ENCODE measurements at regions not wholly inside any gene's neighbourhood (a gene's known extent, or its start where the extent isn't known, plus 50 kb on each side); places are given as distances from the start of the nearest gene placed in this dataset.
"Not testable (repeated sequence)": the region's sequence is repeated elsewhere in the genome, so short reads cannot be mapped to it uniquely, and the experiment has no call there.

DNA sequence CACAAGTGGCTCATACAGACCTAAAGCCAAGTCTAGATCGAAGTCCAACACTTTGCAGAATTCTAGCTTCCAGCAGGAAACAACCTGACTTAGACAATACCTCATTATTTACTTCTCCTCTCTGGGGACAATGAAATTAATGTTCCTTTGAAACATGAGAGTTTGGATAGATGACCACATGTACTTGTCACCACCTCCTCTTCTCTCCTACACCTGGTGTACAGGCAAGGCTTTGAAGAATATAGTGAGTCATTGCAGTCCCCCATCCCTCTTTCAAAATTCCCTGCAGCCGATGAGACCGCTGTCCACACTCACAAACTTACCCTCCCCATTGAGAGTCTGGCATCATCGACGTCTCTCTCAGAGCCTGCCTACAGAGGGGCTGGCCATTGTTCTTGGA lies 189.0 kb upstream of the HES1 start:
- no peak overlapping the region for H3K4me3 Mint-ChIP-seq
- no peaks in the 10 kb centered on the region for H3K36me3 Mint-ChIP-seq (ENCODE audit: low read depth)
- H3K9me3 Mint-ChIP-seq: no peaks in the 10 kb centered on the region
- H3K27ac Mint-ChIP-seq: no peak overlapping the region
- peaks cover 32% of the 10 kb centered on the region for H3K27me3 Mint-ChIP-seq
- H3K4me1 Mint-ChIP-seq (ENCODE audit: low read depth): no peaks in the 10 kb centered on the region
- DNase-seq: no peak

DNA sequence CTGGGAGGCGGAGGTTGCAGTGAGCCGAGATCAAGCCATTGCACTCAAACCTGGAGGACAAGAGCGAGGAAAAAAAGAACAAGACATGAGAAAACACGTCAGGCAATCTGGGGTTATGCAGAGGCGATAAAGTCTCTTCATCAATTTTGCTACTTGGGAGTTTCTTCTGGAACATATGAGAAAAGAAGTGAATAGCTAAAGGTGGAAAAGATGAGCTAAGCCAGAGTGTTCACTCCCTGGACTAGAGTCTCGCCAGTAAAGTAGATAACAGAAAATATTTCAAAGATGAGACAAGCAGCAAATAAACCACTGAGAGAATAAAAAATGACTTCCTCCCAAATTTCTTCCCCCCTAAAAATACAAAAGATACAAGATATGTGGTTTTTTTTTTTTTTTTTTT lies 188.4 kb upstream of the HES1 start:
- Mint-ChIP-seq H3K4me3 (no peak overlapping the region), H3K27me3 (peaks cover 32% of the 10 kb centered on the region), H3K36me3 (ENCODE audit: low read depth) (no peaks in the 10 kb centered on the region), H3K4me1 (ENCODE audit: low read depth) (no peaks in the 10 kb centered on the region), H3K27ac (no peak overlapping the region), H3K9me3 (no peaks in the 10 kb centered on the region)
- DNase-seq: no peak

GRCh38 chr3:193948459-193948858 lies 187.5 kb upstream of the HES1 start:
- Mint-ChIP-seq H3K36me3 (ENCODE audit: low read depth) (no peaks in the 10 kb centered on the region), H3K4me3 (no peak overlapping the region), H3K27ac (no peak overlapping the region), H3K27me3 (peaks cover 32% of the 10 kb centered on the region), H3K9me3 (peaks cover 1% of the 10 kb centered on the region), H3K4me1 (ENCODE audit: low read depth) (no peaks in the 10 kb centered on the region)
- DNase-seq: no peak

- Mint-ChIP-seq H3K36me3 (ENCODE audit: low read depth) (no peaks in the 10 kb centered on the region), H3K9me3 (peaks cover 22% of the 10 kb centered on the region), H3K4me1 (ENCODE audit: low read depth) (no peaks in the 10 kb centered on the region), H3K27me3 (peaks cover 26% of the 10 kb centered on the region), H3K4me3 (no peak overlapping the region), H3K27ac (no peak overlapping the region)
- DNase-seq: no peak
Observed at GRCh38 chr3:193951859-193952258, 184.1 kb upstream of the HES1 start.

DNA sequence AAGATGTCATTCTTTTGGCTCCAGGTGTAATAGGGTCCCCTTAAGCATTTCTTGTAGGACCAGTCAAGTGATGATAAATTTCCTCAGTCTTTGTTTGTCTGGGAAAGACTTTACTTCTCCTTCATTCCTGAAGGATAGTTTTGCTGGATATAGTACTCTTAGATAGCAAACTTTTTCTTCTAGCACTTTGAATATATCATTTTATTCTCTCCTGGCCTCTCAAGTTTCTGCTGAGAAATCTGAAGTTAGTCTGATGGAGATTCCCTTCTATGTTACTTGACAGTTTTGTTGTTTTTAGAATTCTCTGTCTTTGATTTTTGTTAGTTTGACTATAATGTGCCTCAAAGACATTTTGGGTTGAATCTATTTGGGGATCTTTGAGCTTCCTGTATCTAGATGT lies 181.2 kb upstream of the HES1 start:
- peaks cover 31% of the 10 kb centered on the region for H3K27me3 Mint-ChIP-seq
- no peaks in the 10 kb centered on the region for H3K36me3 Mint-ChIP-seq (ENCODE audit: low read depth)
- H3K4me3 Mint-ChIP-seq: no peak overlapping the region
- no peaks in the 10 kb centered on the region for H3K4me1 Mint-ChIP-seq (ENCODE audit: low read depth)
- H3K9me3 Mint-ChIP-seq: peaks cover 22% of the 10 kb centered on the region
- DNase-seq: no peak
- H3K27ac Mint-ChIP-seq: no peak overlapping the region

- H3K9me3 Mint-ChIP-seq: peaks cover 22% of the 10 kb centered on the region
- H3K27ac Mint-ChIP-seq: no peak overlapping the region
- H3K4me1 Mint-ChIP-seq (ENCODE audit: low read depth): no peaks in the 10 kb centered on the region
- H3K36me3 Mint-ChIP-seq (ENCODE audit: low read depth): no peaks in the 10 kb centered on the region
- no peak overlapping the region for H3K4me3 Mint-ChIP-seq
- H3K27me3 Mint-ChIP-seq: peaks cover 38% of the 10 kb centered on the region
- no peak for DNase-seq
Observed at GRCh38 chr3:193955719-193956118, 180.2 kb upstream of the HES1 start.

GRCh38 chr3:193959861-193960260 lies 176.1 kb upstream of the HES1 start:
- Mint-ChIP-seq H3K4me1 (ENCODE audit: low read depth) (peaks cover 23% of the 10 kb centered on the region), H3K4me3 (no peak overlapping the region), H3K27me3 (peaks cover 73% of the 10 kb centered on the region), H3K36me3 (ENCODE audit: low read depth) (no peaks in the 10 kb centered on the region), H3K27ac (no peak overlapping the region), H3K9me3 (peaks cover 8% of the 10 kb centered on the region)
- no peak for DNase-seq

- Mint-ChIP-seq H3K36me3 (ENCODE audit: low read depth) (no peaks in the 10 kb centered on the region), H3K27ac (no peak overlapping the region)
Observed at GRCh38 chr3:193960487-193961274, 175.3 kb upstream of the HES1 start.

GRCh38 chr3:193962986-193963685 lies 172.8 kb upstream of the HES1 start:
- DNase-seq: no peak
- peaks cover 75% of the 10 kb centered on the region for H3K27me3 Mint-ChIP-seq
- H3K4me1 Mint-ChIP-seq (ENCODE audit: low read depth): peaks cover 26% of the 10 kb centered on the region
- H3K36me3 Mint-ChIP-seq (ENCODE audit: low read depth): no peaks in the 10 kb centered on the region
- no peaks in the 10 kb centered on the region for H3K9me3 Mint-ChIP-seq
- H3K27ac Mint-ChIP-seq: peak overlapping the region; percentile 89
- H3K4me3 Mint-ChIP-seq: peak overlapping the region; percentile 15

More at GRCh38 chr3:193960487-193961274, 175.3 kb upstream of the HES1 start:
- no peak for DNase-seq
- H3K27me3 Mint-ChIP-seq: peaks cover 77% of the 10 kb centered on the region
- H3K4me3 Mint-ChIP-seq: no peak overlapping the region
- peaks cover 6% of the 10 kb centered on the region for H3K9me3 Mint-ChIP-seq
- peaks cover 26% of the 10 kb centered on the region for H3K4me1 Mint-ChIP-seq (ENCODE audit: low read depth)

DNA sequence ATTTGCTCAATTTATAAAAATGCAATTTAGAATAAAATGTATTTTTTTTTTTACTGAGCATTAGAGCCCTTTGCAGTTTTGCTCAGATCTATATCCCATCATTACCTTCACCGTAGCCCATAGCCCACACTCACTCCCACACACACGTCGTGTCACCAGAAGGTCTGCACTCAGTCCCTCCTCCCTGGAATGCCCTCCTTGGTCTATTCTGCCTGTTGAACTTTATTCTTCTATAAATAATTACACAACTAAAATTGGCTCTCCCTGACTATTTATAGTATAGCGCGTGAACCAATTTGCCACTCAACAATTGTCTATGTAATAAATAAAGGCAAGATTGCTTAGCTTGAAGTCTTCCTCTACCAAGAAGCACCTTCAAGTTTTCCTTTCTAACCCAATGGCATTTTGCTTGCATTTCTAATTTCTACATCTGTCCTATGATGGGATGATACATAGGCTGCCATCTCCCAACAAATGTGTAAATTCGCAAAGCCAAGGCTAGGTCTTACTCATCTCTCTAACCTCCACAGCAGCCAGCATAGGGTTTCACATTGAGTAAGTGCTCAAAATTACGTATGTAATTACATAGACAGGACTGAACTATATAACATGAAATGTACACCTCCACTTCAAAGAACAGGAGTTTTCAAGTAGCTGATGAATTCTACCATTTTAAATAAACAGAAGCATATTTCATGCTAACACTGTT lies 172.0 kb upstream of the HES1 start:
- H3K4me3 Mint-ChIP-seq: no peak overlapping the region
- peak overlapping the region; percentile 89 for H3K27ac Mint-ChIP-seq
- no peaks in the 10 kb centered on the region for H3K9me3 Mint-ChIP-seq
- DNase-seq: no peak
- H3K4me1 Mint-ChIP-seq (ENCODE audit: low read depth): peaks cover 26% of the 10 kb centered on the region
- H3K27me3 Mint-ChIP-seq: peaks cover 75% of the 10 kb centered on the region
- no peaks in the 10 kb centered on the region for H3K36me3 Mint-ChIP-seq (ENCODE audit: low read depth)

GRCh38 chr3:193964517-193964880 lies 171.4 kb upstream of the HES1 start:
- H3K27me3 Mint-ChIP-seq: peaks cover 72% of the 10 kb centered on the region
- peaks cover 26% of the 10 kb centered on the region for H3K4me1 Mint-ChIP-seq (ENCODE audit: low read depth)
- H3K9me3 Mint-ChIP-seq: no peaks in the 10 kb centered on the region
- H3K36me3 Mint-ChIP-seq (ENCODE audit: low read depth): no peaks in the 10 kb centered on the region
- no peak for DNase-seq
- H3K4me3 Mint-ChIP-seq: no peak overlapping the region
- peak overlapping the region; percentile 64 for H3K27ac Mint-ChIP-seq

- peaks cover 66% of the 10 kb centered on the region for H3K27me3 Mint-ChIP-seq
- no peak for DNase-seq
- no peaks in the 10 kb centered on the region for H3K36me3 Mint-ChIP-seq (ENCODE audit: low read depth)
- no peak overlapping the region for H3K4me3 Mint-ChIP-seq
- no peak overlapping the region for H3K27ac Mint-ChIP-seq
- H3K4me1 Mint-ChIP-seq (ENCODE audit: low read depth): peaks cover 30% of the 10 kb centered on the region
- no peaks in the 10 kb centered on the region for H3K9me3 Mint-ChIP-seq
Observed at GRCh38 chr3:193968380-193968974, 167.5 kb upstream of the HES1 start.

GRCh38 chr3:193970131-193970772 lies 165.7 kb upstream of the HES1 start:
- not testable (repeated sequence) for H3K4me3 Mint-ChIP-seq; DNase-seq; H3K27ac Mint-ChIP-seq; H3K9me3 Mint-ChIP-seq; H3K36me3 Mint-ChIP-seq (ENCODE audit: low read depth)
- Mint-ChIP-seq H3K27me3 (peaks cover 75% of the 10 kb centered on the region), H3K4me1 (ENCODE audit: low read depth) (peaks cover 14% of the 10 kb centered on the region)

DNA sequence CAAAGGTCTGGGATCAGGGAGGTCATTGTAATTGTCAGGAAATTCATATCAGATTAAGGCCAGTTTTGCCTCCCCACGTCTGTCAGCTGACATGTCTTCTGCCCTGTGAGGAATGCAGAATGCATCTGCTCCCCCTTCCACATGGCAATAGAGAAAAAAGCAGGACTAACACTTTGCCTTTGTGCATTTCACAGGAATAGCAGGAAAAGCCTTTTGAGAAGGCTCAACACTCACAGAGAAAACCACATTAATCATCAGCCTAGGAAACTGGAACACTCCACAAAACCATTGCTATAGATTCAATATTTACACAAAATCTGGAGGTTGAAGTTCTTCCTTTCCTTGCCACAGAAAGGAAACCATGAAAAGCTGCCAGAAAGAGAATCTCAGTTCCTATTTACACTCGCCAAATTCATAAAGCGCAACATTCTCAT lies 165.2 kb upstream of the HES1 start:
- Mint-ChIP-seq H3K27me3 (peaks cover 73% of the 10 kb centered on the region), H3K4me1 (ENCODE audit: low read depth) (peaks cover 14% of the 10 kb centered on the region)

More for the DNA sequence above, 165.2 kb upstream of the HES1 start:
- no peaks in the 10 kb centered on the region for H3K9me3 Mint-ChIP-seq
- no peaks in the 10 kb centered on the region for H3K36me3 Mint-ChIP-seq (ENCODE audit: low read depth)
- no peak for DNase-seq
- H3K4me3 Mint-ChIP-seq: no peak overlapping the region
- H3K27ac Mint-ChIP-seq: no peak overlapping the region

Measured in activated T-cell treated with anti-CD3 and anti-CD28 coated beads, Interleukin-2, amount 50 U/mL, for 24 hours (primary cell).